H1 (cell line): ENCODE measurements at regions not wholly inside any gene's neighbourhood (a gene's known extent, or its start where the extent isn't known, plus 50 kb on each side); places are given as distances from the start of the nearest gene placed in this dataset.

Experiments used
- CTCF ChIA-PET: fragments of 300-600 bp; sonication (Branson Sonifier 250); formaldehyde crosslinking; loops from one replicate; lab custom pipeline; 2021; ENCODE audit not compliant: partially characterized antibody; lab: Charles Lee
- POLR2A ChIA-PET: fragments of 300-600 bp; sonication (Branson Sonifier 250); formaldehyde crosslinking; loops from one replicate; lab custom pipeline; 2021; ENCODE audit warnings: inconsistent platforms; ENCODE audit not compliant: partially characterized antibody; lab: Charles Lee
- DNase-seq, 2 experiments: peaks; one replicate each; pipeline versions ENCODE4 v3.0.0 to v3.0.0-alpha.2; 2010 to 2022; ENCODE audit warnings: low spot score in 2 of 2, low read depth in 1 of 2, mixed read lengths in 1 of 2
- FAIRE-seq: peaks from 2 replicates; lab custom pipeline; 2011; peaks lifted over from hg19 to GRCh38; lab: Jason Lieb, UNC
- H2AFZ ChIP-seq: 2 replicates; pipeline ENCODE4 v1.8.1; 2012; ENCODE audit warnings: low read length, inconsistent platforms
- H2AK5ac ChIP-seq: 2 replicates; pipeline ENCODE4 v1.6.1; 2013; ENCODE audit warnings: low read depth, low read length
- H2BK120ac ChIP-seq: replicated peaks from 2 replicates; pipeline ENCODE3; 2013; ENCODE audit warnings: low read depth, low read length, inconsistent platforms
- H2BK12ac ChIP-seq: 2 replicates; pipeline ENCODE4 v1.6.1; 2013; ENCODE audit warnings: low read depth, low read length
- H2BK15ac ChIP-seq: 2 replicates; pipeline ENCODE4 v1.6.1; 2013; ENCODE audit warnings: low read length
- H2BK20ac ChIP-seq: 2 replicates; pipeline ENCODE4 v1.6.1; 2013; ENCODE audit warnings: low read length
- H2BK5ac ChIP-seq: 2 replicates; pipeline ENCODE4 v1.6.1; 2013; ENCODE audit warnings: low read depth, low read length
- H3K14ac ChIP-seq: 2 replicates; pipeline ENCODE4 v1.6.1; 2013; ENCODE audit warnings: inconsistent platforms; ENCODE audit not compliant: insufficient read length
- H3K18ac ChIP-seq: 2 replicates; pipeline ENCODE4 v1.6.1; 2013; ENCODE audit warnings: low read length; ENCODE audit errors: extremely low read depth
- H3K23ac ChIP-seq: 2 replicates; pipeline ENCODE4 v1.6.1; 2013; ENCODE audit warnings: inconsistent platforms; ENCODE audit not compliant: insufficient read length
- H3K23me2 ChIP-seq: 2 replicates; pipeline ENCODE4 v1.6.1; 2013; ENCODE audit warnings: low read depth, low read length
- H3K27ac ChIP-seq: 2 replicates; pipeline ENCODE4 v1.6.1; 2011; ENCODE audit warnings: low read depth, low read length, inconsistent platforms
- H3K27me3 ChIP-seq, 4 experiments: replicated peaks in 1 of 4; 1 replicate in 1 of 4; 2 replicates in 3 of 4; pipeline versions ENCODE4 v1.6.1 to v1.8.1; 2011 to 2013; ENCODE audit warnings: low read length in 3 of 4, mild to moderate bottlenecking in 3 of 4, inconsistent platforms in 2 of 4, mixed read lengths in 2 of 4, moderate library complexity in 1 of 4; ENCODE audit not compliant: control insufficient read depth in 3 of 4, insufficient read depth in 3 of 4; ENCODE audit errors: extremely low read depth in 1 of 4
- H3K36me3 ChIP-seq, 4 experiments: 2 replicates each; pipeline versions ENCODE4 v1.6.1 to v1.8.1; 2011 to 2013; ENCODE audit warnings: mild to moderate bottlenecking in 4 of 4, low read length in 3 of 4, moderate library complexity in 2 of 4, control low read depth in 1 of 4, inconsistent platforms in 1 of 4; ENCODE audit not compliant: insufficient read depth in 4 of 4, control insufficient read depth in 2 of 4
- H3K4ac ChIP-seq: replicated peaks from 2 replicates; pipeline ENCODE3; 2013; ENCODE audit warnings: low read length, low read depth, mixed read lengths, inconsistent platforms; ENCODE audit not compliant: insufficient read length
- H3K4me1 ChIP-seq, 4 experiments: replicated peaks in 1 of 4; 1 replicate in 1 of 4; 2 replicates in 3 of 4; pipeline versions ENCODE4 v1.6.1 to v1.8.1; 2011 to 2013; ENCODE audit warnings: low read length in 3 of 4, inconsistent platforms in 2 of 4, mixed read lengths in 1 of 4; ENCODE audit not compliant: insufficient read depth in 4 of 4, control insufficient read depth in 3 of 4
- H3K4me2 ChIP-seq, 2 experiments: 2 replicates each; pipeline versions ENCODE4 v1.6.1 to v1.8.1; 2011 to 2013; ENCODE audit warnings: low read depth in 2 of 2, low read length in 2 of 2, control low read depth in 1 of 2, inconsistent platforms in 1 of 2, mild to moderate bottlenecking in 1 of 2; ENCODE audit not compliant: insufficient read depth in 1 of 2
- H3K4me3 ChIP-seq, 4 experiments: fragments of 200-600, 300-600 bp in 1 of 4; sonication (generic), shearing (Covaris generic), sonication (Bioruptor Twin) in 1 of 4; 2 replicates each; pipeline versions ENCODE4 v1.5.1 to v1.8.1; 2011 to 2016; ENCODE audit warnings: low read length in 4 of 4, low read depth in 3 of 4, control low read depth in 2 of 4, inconsistent platforms in 2 of 4, mild to moderate bottlenecking in 2 of 4, mixed read lengths in 1 of 4, moderate library complexity in 1 of 4; ENCODE audit not compliant: insufficient read depth in 2 of 4; ENCODE audit errors: extremely low read depth in 1 of 4
- H3K56ac ChIP-seq: replicated peaks from 2 replicates; pipeline ENCODE3; 2013; ENCODE audit warnings: low read depth, mild to moderate bottlenecking, mixed read lengths, low read length, inconsistent platforms; ENCODE audit not compliant: insufficient read length
- H3K79me1 ChIP-seq: 2 replicates; pipeline ENCODE4 v1.6.1; 2013; ENCODE audit warnings: low read depth, low read length, control low read depth
- H3K79me2 ChIP-seq, 2 experiments: 2 replicates each; pipeline versions ENCODE4 v1.6.1 to v1.8.1; 2012 to 2013; ENCODE audit warnings: low read length in 2 of 2, mild to moderate bottlenecking in 2 of 2, inconsistent platforms in 1 of 2; ENCODE audit not compliant: insufficient read depth in 2 of 2, control insufficient read depth in 1 of 2
- H3K9ac ChIP-seq, 4 experiments: replicated peaks in 1 of 4; 1 replicate in 1 of 4; 2 replicates in 3 of 4; pipeline versions ENCODE4 v1.6.1 to v1.8.1; 2011 to 2013; ENCODE audit warnings: low read depth in 3 of 4, low read length in 3 of 4, control low read depth in 2 of 4, mild to moderate bottlenecking in 2 of 4, moderate library complexity in 2 of 4, inconsistent platforms in 1 of 4; ENCODE audit errors: extremely low read depth in 1 of 4
- H3K9me3 ChIP-seq, 2 experiments: 2 replicates each; pipeline versions ENCODE4 v1.6.1 to v1.8.1; 2012 to 2013; ENCODE audit warnings: mild to moderate bottlenecking in 2 of 2, moderate library complexity in 2 of 2, control low read depth in 1 of 2, inconsistent platforms in 1 of 2, low read depth in 1 of 2, low read length in 1 of 2, mixed read lengths in 1 of 2; ENCODE audit not compliant: insufficient read depth in 2 of 2
- H4K20me1 ChIP-seq, 2 experiments: replicated peaks in 1 of 2; 2 replicates each; pipeline versions ENCODE3 to v1.8.1; 2011 to 2013; ENCODE audit warnings: inconsistent platforms in 2 of 2, low read length in 2 of 2, mild to moderate bottlenecking in 1 of 2; ENCODE audit not compliant: insufficient read depth in 2 of 2, control insufficient read depth in 1 of 2
- H4K5ac ChIP-seq: 2 replicates; pipeline ENCODE4 v1.6.1; 2013; ENCODE audit warnings: low read length, low read depth, mixed read lengths, inconsistent platforms; ENCODE audit not compliant: insufficient read length
- H4K8ac ChIP-seq: 2 replicates; pipeline ENCODE4 v1.8.0; 2013; ENCODE audit warnings: mild to moderate bottlenecking, moderate library complexity, low read length, inconsistent platforms; ENCODE audit not compliant: insufficient read depth; ENCODE audit errors: extremely low read depth
- H4K91ac ChIP-seq: replicated peaks from 2 replicates; pipeline ENCODE3; 2013; ENCODE audit warnings: low read length, mixed read lengths, inconsistent platforms; ENCODE audit not compliant: insufficient read length
- ASH2L ChIP-seq: fragments of 200-600, 300-600 bp; sonication (generic); IDR thresholded peaks from one replicate; pipeline ENCODE4 v1.7.1; 2017; ENCODE audit warnings: low read length
- EP300 ChIP-seq, 2 experiments: IDR thresholded peaks; 1 replicate in 1 of 2; 2 replicates in 1 of 2; pipeline ENCODE4 v1.6.1; 2011 to 2012; ENCODE audit warnings: low read depth in 2 of 2, low read length in 2 of 2, mild to moderate bottlenecking in 2 of 2, borderline replicate concordance in 1 of 2, inconsistent platforms in 1 of 2, moderate library complexity in 1 of 2
- FOSL1 ChIP-seq: IDR thresholded peaks from 2 replicates; pipeline ENCODE4 v1.6.1; 2011; ENCODE audit warnings: mild to moderate bottlenecking, low read depth, low read length, moderate library complexity; ENCODE audit not compliant: insufficient read depth
- HDAC2 ChIP-seq, 2 experiments: fragments of 300-600 bp in 1 of 2; sonication (generic) in 1 of 2; IDR thresholded peaks; 2 replicates each; pipeline ENCODE4 v1.6.1; 2011 to 2012; ENCODE audit warnings: low read depth in 2 of 2, low read length in 2 of 2, mild to moderate bottlenecking in 2 of 2, moderate library complexity in 2 of 2, borderline replicate concordance in 1 of 2, inconsistent platforms in 1 of 2
- HDAC6 ChIP-seq: IDR thresholded peaks from one replicate; pipeline ENCODE4 v1.7.1; 2012; ENCODE audit warnings: low read depth, mild to moderate bottlenecking, inconsistent platforms, low read length, moderate library complexity
- KDM1A ChIP-seq: fragments of 200-600, 300-600 bp; sonication (generic); IDR thresholded peaks from 2 replicates; pipeline ENCODE4 v1.7.1; 2016; ENCODE audit warnings: mild to moderate bottlenecking, low read length, borderline replicate concordance
- RBBP5 ChIP-seq: IDR thresholded peaks from 2 replicates; pipeline ENCODE4 v1.7.1; 2012; ENCODE audit warnings: low read depth, mild to moderate bottlenecking, inconsistent platforms, low read length, moderate library complexity, borderline replicate concordance
- SRF ChIP-seq: IDR thresholded peaks from 2 replicates; pipeline ENCODE4 v1.6.1; 2011; ENCODE audit warnings: mild to moderate bottlenecking, low read depth, low read length, moderate library complexity
- ZNF274 ChIP-seq: IDR thresholded peaks from 2 replicates; pipeline ENCODE4 v1.7.0; 2012; ENCODE audit warnings: low read length, borderline replicate concordance; ENCODE audit errors: extremely low read depth
- WGBS, 2 experiments: shearing (Covaris generic) in 1 of 2; methylation state at CpG; one replicate each; pipeline versions ENCODE4 v1.1.6 to v1.1.7; 2013 to 2015; ENCODE audit warnings: low lambda C conversion rate in 2 of 2, mixed read lengths in 2 of 2, inconsistent platforms in 1 of 2, low coverage in 1 of 2, missing lambda C conversion rate in 1 of 2; ENCODE audit not compliant: insufficient replicate concordance in 2 of 2, insufficient coverage in 1 of 2, insufficient read length in 1 of 2; ENCODE audit errors: extremely low coverage in 1 of 2, missing lambda C conversion rate in 1 of 2; 5-methylcytosine and 5-hydroxymethylcytosine counted together
- TF ChIP-seq, protein P1 (sequence below): IDR thresholded peaks from 2 replicates; pipeline ENCODE4 v1.6.1; 2011; ENCODE audit warnings: low read length, improper control_type of control experiment
- TF ChIP-seq, protein P2 (sequence below): IDR thresholded peaks from 2 replicates; pipeline ENCODE4 v1.6.1; 2012; ENCODE audit warnings: inconsistent platforms

DNA sequence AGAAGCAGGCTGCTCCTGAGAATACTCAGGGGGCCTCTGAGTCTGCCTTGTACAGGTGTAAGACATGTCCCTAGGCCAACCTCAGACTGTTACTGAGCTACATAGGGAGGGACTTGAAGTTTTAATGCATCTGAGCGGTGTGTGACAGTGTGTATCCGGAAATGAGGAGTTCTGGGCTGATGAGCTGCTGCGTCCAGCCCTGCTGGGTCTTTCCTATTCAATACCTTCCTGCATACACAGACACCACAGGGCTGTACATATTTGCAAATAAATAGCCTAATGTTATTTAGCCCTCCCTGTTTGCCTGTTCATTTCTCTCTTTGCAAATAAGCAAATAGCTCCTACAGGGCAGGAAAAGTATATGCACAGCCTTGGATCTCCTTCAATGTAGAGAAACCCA, 134.7 kb upstream of the KIRREL3 start:
- Histone ChIP-seq H3K4ac (no peak overlapping the region), H3K79me2 (no peaks in the 10 kb centered on the region), H3K4me1 (peaks cover 0 to 3% (median 0%) of the 10 kb centered on the region in 4 experiments; a peak in 1 of 7 replicates), H4K8ac (no peak overlapping the region), H4K20me1 (no peaks in the 10 kb centered on the region), H3K79me1 (no peaks in the 10 kb centered on the region), H2BK12ac (no peak overlapping the region), H3K18ac (no peak overlapping the region), H2BK120ac (no peak overlapping the region), H2BK15ac (no peak overlapping the region), H3K36me3 (no peaks in the 10 kb centered on the region), H3K56ac (no peak overlapping the region), H3K27me3 (no peaks in the 10 kb centered on the region), H2BK5ac (no peak overlapping the region), H3K4me3 (no peak overlapping the region), H3K9me3 (no peaks in the 10 kb centered on the region), H3K27ac (no peak overlapping the region), H2AFZ (no peak overlapping the region), H3K9ac (no peak overlapping the region), H3K14ac (no peak overlapping the region), H4K5ac (no peak overlapping the region), H3K4me2 (no peak overlapping the region), H2AK5ac (no peak overlapping the region), H3K23ac (no peak overlapping the region), H3K23me2 (no peaks in the 10 kb centered on the region), H4K91ac (no peak overlapping the region), H2BK20ac (no peak overlapping the region)
- POLR2A ChIA-PET: interaction anchor here (0.7 kb wide), 1 partner anchor 62 kb away, joined by 3 read pairs; no protein-coding TSS in a partner anchor
- CTCF ChIA-PET: interaction anchor here (0.6 to 1.9 kb wide), 6 partner anchors 13 to 455 kb away, joined by 3 to 6 read pairs (median 4); no protein-coding TSS in a partner anchor
- FAIRE-seq (no peak), DNase-seq (no peak)
- TF ChIP-seq, protein P1, sequence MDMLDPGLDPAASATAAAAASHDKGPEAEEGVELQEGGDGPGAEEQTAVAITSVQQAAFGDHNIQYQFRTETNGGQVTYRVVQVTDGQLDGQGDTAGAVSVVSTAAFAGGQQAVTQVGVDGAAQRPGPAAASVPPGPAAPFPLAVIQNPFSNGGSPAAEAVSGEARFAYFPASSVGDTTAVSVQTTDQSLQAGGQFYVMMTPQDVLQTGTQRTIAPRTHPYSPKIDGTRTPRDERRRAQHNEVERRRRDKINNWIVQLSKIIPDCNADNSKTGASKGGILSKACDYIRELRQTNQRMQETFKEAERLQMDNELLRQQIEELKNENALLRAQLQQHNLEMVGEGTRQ: no peak
- TF ChIP-seq HDAC2 (IDR thresholded peaks at IDR 0.05; ENCODE audit: borderline replicate concordance in 1 of 2, low read depth in 2 of 2, low read length in 2 of 2) (no peak), SRF (no peak), FOSL1 (no peak), ZNF274 (no peak), KDM1A (no peak), ASH2L (no peak), RBBP5 (no peak), HDAC6 (no peak), EP300 (IDR thresholded peaks at IDR 0.05; ENCODE audit: borderline replicate concordance in 1 of 2, low read depth in 2 of 2, low read length in 2 of 2) (no peak)
- TF ChIP-seq, protein P2, sequence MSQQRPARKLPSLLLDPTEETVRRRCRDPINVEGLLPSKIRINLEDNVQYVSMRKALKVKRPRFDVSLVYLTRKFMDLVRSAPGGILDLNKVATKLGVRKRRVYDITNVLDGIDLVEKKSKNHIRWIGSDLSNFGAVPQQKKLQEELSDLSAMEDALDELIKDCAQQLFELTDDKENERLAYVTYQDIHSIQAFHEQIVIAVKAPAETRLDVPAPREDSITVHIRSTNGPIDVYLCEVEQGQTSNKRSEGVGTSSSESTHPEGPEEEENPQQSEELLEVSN: no peak
- 87% methylated on average over 3 of the region's 3 CpGs; no CpG with 5 or more reads in 1 of the 2 experiments for WGBS, 2 experiments
